Upper lobe of right lung (tissue), 1 donor: ENCODE measurements at regions not wholly inside any gene's neighbourhood (a gene's known extent, or its start where the extent isn't known, plus 50 kb on each side); places are given as distances from the start of the nearest gene placed in this dataset.

ENCODE experiments used
- ATAC-seq: fragments of 200-7000 bp; cut with Tn5 transposase; one replicate; pipeline ENCODE4 v1.9.1; 2020; ENCODE audit warnings: mild to moderate bottlenecking, moderate library complexity
- DNase-seq: peaks from one replicate; pipeline ENCODE4 v3.0.0-alpha.2; 2020
- H3K27ac ChIP-seq: fragments of 200-600 bp; one replicate; pipeline ENCODE4 v1.8.0; 2022
- H3K27me3 ChIP-seq: fragments of 200-600 bp; one replicate; pipeline ENCODE4 v1.8.0; 2022; ENCODE audit warnings: mild to moderate bottlenecking
- H3K36me3 ChIP-seq: fragments of 200-600 bp; one replicate; pipeline ENCODE4 v1.8.0; 2022
- H3K4me1 ChIP-seq: fragments of 200-600 bp; one replicate; pipeline ENCODE4 v1.8.0; 2022
- H3K4me3 ChIP-seq: fragments of 200-600 bp; one replicate; pipeline ENCODE4 v1.8.0; 2022; ENCODE audit warnings: mild to moderate bottlenecking
- H3K9me3 ChIP-seq: fragments of 200-600 bp; one replicate; pipeline ENCODE4 v1.8.0; 2022
- intact Hi-C: fragments of 100-400 bp; cut with DNase I; formaldehyde crosslinking; loops from one replicate; pipeline ENCODE4 v1.11.0; 2022
- TF ChIP-seq, protein P1 (sequence below): fragments of 200-600 bp; IDR thresholded peaks from one replicate; pipeline ENCODE4 v1.8.0; 2022; ENCODE audit warnings: antibody characterized with exemption
- donor health status: DM: no; HTN: yes; CAD: no; lungs with severe emphysema.

- ATAC-seq (no peak), DNase-seq (no peak)
- Histone ChIP-seq H3K4me1 (no peaks in the 10 kb centered on the region), H3K9me3 (no peaks in the 10 kb centered on the region), H3K27ac (no peak overlapping the region), H3K36me3 (no peaks in the 10 kb centered on the region), H3K4me3 (no peak overlapping the region), H3K27me3 (no peaks in the 10 kb centered on the region)
- intact Hi-C loops = no loop called here
- TF ChIP-seq, protein P1, sequence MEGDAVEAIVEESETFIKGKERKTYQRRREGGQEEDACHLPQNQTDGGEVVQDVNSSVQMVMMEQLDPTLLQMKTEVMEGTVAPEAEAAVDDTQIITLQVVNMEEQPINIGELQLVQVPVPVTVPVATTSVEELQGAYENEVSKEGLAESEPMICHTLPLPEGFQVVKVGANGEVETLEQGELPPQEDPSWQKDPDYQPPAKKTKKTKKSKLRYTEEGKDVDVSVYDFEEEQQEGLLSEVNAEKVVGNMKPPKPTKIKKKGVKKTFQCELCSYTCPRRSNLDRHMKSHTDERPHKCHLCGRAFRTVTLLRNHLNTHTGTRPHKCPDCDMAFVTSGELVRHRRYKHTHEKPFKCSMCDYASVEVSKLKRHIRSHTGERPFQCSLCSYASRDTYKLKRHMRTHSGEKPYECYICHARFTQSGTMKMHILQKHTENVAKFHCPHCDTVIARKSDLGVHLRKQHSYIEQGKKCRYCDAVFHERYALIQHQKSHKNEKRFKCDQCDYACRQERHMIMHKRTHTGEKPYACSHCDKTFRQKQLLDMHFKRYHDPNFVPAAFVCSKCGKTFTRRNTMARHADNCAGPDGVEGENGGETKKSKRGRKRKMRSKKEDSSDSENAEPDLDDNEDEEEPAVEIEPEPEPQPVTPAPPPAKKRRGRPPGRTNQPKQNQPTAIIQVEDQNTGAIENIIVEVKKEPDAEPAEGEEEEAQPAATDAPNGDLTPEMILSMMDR = no peak
Observed at GRCh38 chr20:60540591-60540990, 582.4 kb downstream of the CDH26 start.

DNA sequence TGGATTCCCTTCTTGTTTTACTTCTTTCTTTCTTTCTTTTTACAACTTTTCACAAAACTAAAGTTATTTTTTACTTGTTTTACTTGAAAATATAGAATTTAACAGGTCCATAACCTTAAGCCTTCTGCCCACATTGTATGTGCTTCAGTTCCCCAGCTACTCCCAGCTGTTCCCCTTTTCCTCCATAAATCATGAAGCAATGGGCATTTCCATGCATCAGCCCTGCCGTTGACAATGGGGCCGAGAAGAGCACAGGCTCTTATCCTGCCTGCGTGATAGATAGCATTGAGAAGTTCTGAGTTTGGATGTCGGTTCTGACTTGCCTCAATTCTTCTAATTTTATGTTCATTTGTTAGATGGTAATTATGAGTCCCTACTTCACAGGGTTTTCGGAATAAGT, 583.8 kb downstream of the CDH26 start:
- Histone ChIP-seq H3K27ac (no peak overlapping the region), H3K9me3 (no peaks in the 10 kb centered on the region), H3K4me3 (no peak overlapping the region), H3K27me3 (no peaks in the 10 kb centered on the region), H3K36me3 (no peaks in the 10 kb centered on the region), H3K4me1 (no peaks in the 10 kb centered on the region)
- TF ChIP-seq, protein P1 = no peak
- ATAC-seq (no peak), DNase-seq (no peak)
- intact Hi-C loops = no loop called here

GRCh38 chr20:60543598-60543997, 585.4 kb downstream of the CDH26 start:
- DNase-seq (no peak), ATAC-seq (no peak)
- no peak overlapping the region for H3K4me3 ChIP-seq
- no peaks in the 10 kb centered on the region for H3K27me3 ChIP-seq
- no peak overlapping the region for H3K27ac ChIP-seq
- TF ChIP-seq, protein P1 = no peak
- H3K4me1 ChIP-seq = no peaks in the 10 kb centered on the region
- H3K9me3 ChIP-seq = no peaks in the 10 kb centered on the region
- intact Hi-C loops = no loop called here
- H3K36me3 ChIP-seq = no peaks in the 10 kb centered on the region

DNA sequence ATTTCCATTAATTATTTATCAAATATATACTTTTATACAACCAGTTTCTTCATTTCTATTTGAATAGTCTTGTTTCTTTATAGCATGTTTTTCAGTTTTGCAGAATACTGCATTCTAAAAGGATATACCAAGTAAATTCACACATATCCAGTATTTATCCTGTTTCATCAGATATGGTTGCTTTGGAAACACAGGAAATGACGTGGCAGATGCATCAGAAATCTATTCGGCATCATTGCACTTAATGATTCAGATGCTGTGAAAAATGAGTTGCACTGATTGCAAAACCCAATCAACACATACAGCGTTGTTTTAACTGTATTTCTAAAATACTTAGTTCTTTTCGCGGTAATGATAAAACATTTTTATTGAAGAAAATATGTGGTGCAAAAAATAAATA, 594.9 kb downstream of the CDH26 start:
- H3K36me3 ChIP-seq = no peaks in the 10 kb centered on the region
- TF ChIP-seq, protein P1 = no peak
- H3K4me1 ChIP-seq = no peaks in the 10 kb centered on the region
- no peaks in the 10 kb centered on the region for H3K9me3 ChIP-seq
- H3K4me3 ChIP-seq = no peak overlapping the region
- no peaks in the 10 kb centered on the region for H3K27me3 ChIP-seq
- intact Hi-C loops = no loop called here
- no peak overlapping the region for H3K27ac ChIP-seq
- DNase-seq (no peak), ATAC-seq (no peak)

DNA sequence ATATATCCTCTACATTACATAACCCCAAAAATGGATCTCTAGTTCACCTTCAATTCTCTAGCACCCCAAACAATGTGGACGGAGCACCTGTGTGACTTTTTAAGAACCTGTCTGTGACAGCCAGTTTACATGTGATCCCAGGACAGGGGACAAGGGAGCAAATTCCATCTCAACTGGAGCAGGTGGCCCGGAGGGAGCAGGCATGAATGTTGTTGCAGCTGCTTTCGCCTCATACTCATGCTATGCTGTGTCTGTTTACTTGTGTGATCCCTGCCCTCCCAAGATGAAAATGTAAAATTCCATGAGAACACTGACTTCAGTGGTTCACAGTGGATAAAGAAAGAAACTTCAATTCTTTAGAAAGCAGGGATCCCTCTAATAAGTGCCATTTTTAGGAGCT, 600.3 kb downstream of the CDH26 start:
- intact Hi-C loops = no loop called here
- Histone ChIP-seq H3K36me3 (no peaks in the 10 kb centered on the region), H3K9me3 (no peaks in the 10 kb centered on the region), H3K27me3 (no peaks in the 10 kb centered on the region), H3K27ac (no peak overlapping the region), H3K4me3 (no peak overlapping the region), H3K4me1 (no peaks in the 10 kb centered on the region)
- DNase-seq (no peak), ATAC-seq (no peak)
- TF ChIP-seq, protein P1 = no peak

- no peaks in the 10 kb centered on the region for H3K36me3 ChIP-seq
- H3K4me3 ChIP-seq = no peak overlapping the region
- DNase-seq (no peak), ATAC-seq (no peak)
- no peak overlapping the region for H3K27ac ChIP-seq
- intact Hi-C loops = no loop called here
- no peaks in the 10 kb centered on the region for H3K27me3 ChIP-seq
- H3K4me1 ChIP-seq = no peaks in the 10 kb centered on the region
- TF ChIP-seq, protein P1 = no peak
- H3K9me3 ChIP-seq = no peaks in the 10 kb centered on the region
Observed at GRCh38 chr20:60559462-60559861, 601.2 kb downstream of the CDH26 start.
